ENCODE measurements at regions not wholly inside any gene's neighbourhood (a gene's known extent, or its start where the extent isn't known, plus 50 kb on each side); places are given as distances from the start of the nearest gene placed in this dataset.

GRCh38 chr18:39208729-39209128 is 1643.1 kb upstream of the CELF4 start:
- H3K79me2 ChIP-seq (ENCODE audit: control insufficient read depth in 1 of 2, insufficient read depth in 2 of 2, low read length in 2 of 2), result no peaks in the 10 kb centered on the region
- no peak overlapping the region for H4K5ac ChIP-seq (ENCODE audit: insufficient read length, low read depth, low read length)
- DNase-seq (ENCODE audit: low read depth in 1 of 2, low spot score in 2 of 2), result no peak
- no peak for TF ChIP-seq EP300 (IDR thresholded peaks at IDR 0.05; ENCODE audit: borderline replicate concordance in 1 of 2, low read depth in 2 of 2, low read length in 2 of 2)
- no peak for TF ChIP-seq RBBP5 (IDR thresholded peaks at IDR 0.05; ENCODE audit: borderline replicate concordance, low read depth, low read length)
- no peak for TF ChIP-seq CHD1 (IDR thresholded peaks at IDR 0.05; ENCODE audit: low read depth, low read length)
- no peak for TF ChIP-seq TCF12 (IDR thresholded peaks at IDR 0.05; ENCODE audit: low read depth, low read length)
- ChIA-PET POLR2A (ENCODE audit: partially characterized antibody) (interaction anchor here (0.6 kb wide), 1 partner anchor 92 kb away, joined by 5 read pairs; no protein-coding TSS in a partner anchor), CTCF (ENCODE audit: partially characterized antibody) (interaction anchor here (0.6 to 1.1 kb wide), 2 partner anchors 11 to 959 kb away, joined by 3 read pairs; no protein-coding TSS in a partner anchor)
- H2BK12ac ChIP-seq (ENCODE audit: low read depth, low read length), result no peak overlapping the region
- no peak overlapping the region for H3K27ac ChIP-seq (ENCODE audit: low read depth, low read length)
- peaks cover 0 to 5% of the 10 kb centered on the region in 2 experiments; a peak in 2 of 4 replicates for H3K9me3 ChIP-seq (ENCODE audit: insufficient read depth in 2 of 2, low read depth in 1 of 2, low read length in 1 of 2)
- peak overlapping the region; percentile 61 for H3K14ac ChIP-seq (ENCODE audit: insufficient read length)
- H3K23me2 ChIP-seq (ENCODE audit: low read depth, low read length), result no peaks in the 10 kb centered on the region
- 97% methylated on average over 2 of the region's 2 CpGs; no CpG with 5 or more reads in 1 of the 2 experiments for WGBS, 2 experiments (ENCODE audit: extremely low coverage in 1 of 2, insufficient coverage in 1 of 2, insufficient read length in 1 of 2, insufficient replicate concordance in 2 of 2, low coverage in 1 of 2, low lambda C conversion rate in 2 of 2, missing lambda C conversion rate in 1 of 2)
- H3K23ac ChIP-seq (ENCODE audit: insufficient read length), result peak overlapping the region; percentile 83
- H3K79me1 ChIP-seq (ENCODE audit: low read depth, low read length), result no peaks in the 10 kb centered on the region
- no peaks in the 10 kb centered on the region for H3K4me1 ChIP-seq (replicated peaks in 1 of 4; ENCODE audit: control insufficient read depth in 3 of 4, insufficient read depth in 4 of 4, low read length in 3 of 4)
- no peak overlapping the region for H2BK120ac ChIP-seq (replicated peaks; ENCODE audit: low read depth, low read length)
- H3K4ac ChIP-seq (replicated peaks; ENCODE audit: insufficient read length, low read depth, low read length), result no peak overlapping the region
- H4K20me1 ChIP-seq (replicated peaks in 1 of 2; ENCODE audit: control insufficient read depth in 1 of 2, insufficient read depth in 2 of 2, low read length in 2 of 2), result no peaks in the 10 kb centered on the region
- H3K18ac ChIP-seq (ENCODE audit: extremely low read depth, low read length), result no peak overlapping the region
- no peak overlapping the region for H4K91ac ChIP-seq (replicated peaks; ENCODE audit: insufficient read length, low read length)
- no peak overlapping the region for H3K4me3 ChIP-seq (ENCODE audit: extremely low read depth in 1 of 4, insufficient read depth in 2 of 4, low read depth in 3 of 4, low read length in 4 of 4)
- H2BK5ac ChIP-seq (ENCODE audit: low read depth, low read length), result no peak overlapping the region
- no peak overlapping the region for H2AK5ac ChIP-seq (ENCODE audit: low read depth, low read length)
- no peaks in the 10 kb centered on the region for H3K27me3 ChIP-seq (replicated peaks in 1 of 4; ENCODE audit: control insufficient read depth in 3 of 4, extremely low read depth in 1 of 4, insufficient read depth in 3 of 4, low read length in 3 of 4)
- H3K4me2 ChIP-seq (ENCODE audit: insufficient read depth in 1 of 2, low read depth in 2 of 2, low read length in 2 of 2), result no peak overlapping the region
- H3K9ac ChIP-seq (replicated peaks in 1 of 4; ENCODE audit: extremely low read depth in 1 of 4, low read depth in 3 of 4, low read length in 3 of 4), result no peak overlapping the region
- no peak overlapping the region for H4K8ac ChIP-seq (ENCODE audit: extremely low read depth, insufficient read depth, low read length)
- no peak overlapping the region for H2BK20ac ChIP-seq (ENCODE audit: low read length)
- no peak overlapping the region for H2AFZ ChIP-seq (ENCODE audit: low read length)
- no peak overlapping the region for H2BK15ac ChIP-seq (ENCODE audit: low read length)
- H3K56ac ChIP-seq (replicated peaks; ENCODE audit: insufficient read length, low read depth, low read length), result no peak overlapping the region
- FAIRE-seq, result no peak
- no peaks in the 10 kb centered on the region for H3K36me3 ChIP-seq (ENCODE audit: control insufficient read depth in 2 of 4, insufficient read depth in 4 of 4, low read length in 3 of 4)

All from H1 (cell line).